Activated CD4-positive, alpha-beta T cell treated with anti-CD3 and anti-CD28 coated beads, Interleukin-2, amount 10 ng/mL, durations not matched to agents 7 days and 5 days (primary cell): ENCODE measurements at regions not wholly inside any gene's neighbourhood (a gene's known extent, or its start where the extent isn't known, plus 50 kb on each side); places are given as distances from the start of the nearest gene placed in this dataset.

ENCODE experiments used
- CTCF ChIA-PET: fragments of 350-600 bp; sonication (Branson Sonifier 250); formaldehyde crosslinking; loops from one replicate; lab custom pipeline; 2021; ENCODE audit warnings: antibody characterized with exemption; lab: Charles Lee
- POLR2A ChIA-PET: fragments of 350-600 bp; sonication (Branson Sonifier 250); formaldehyde crosslinking; loops from one replicate; lab custom pipeline; 2021; ENCODE audit warnings: antibody characterized with exemption; lab: Charles Lee
- DNase-seq: peaks from one replicate; pipeline ENCODE4 v3.0.0-alpha.2; 2020
- H3K27ac Mint-ChIP-seq: one replicate; pipeline ENCODE4 v1.8.0; 2021; ENCODE audit warnings: mild to moderate bottlenecking, moderate library complexity, mixed read lengths
- H3K27me3 Mint-ChIP-seq: one replicate; pipeline ENCODE4 v1.8.0; 2021; ENCODE audit warnings: mixed read lengths
- H3K36me3 Mint-ChIP-seq: one replicate; pipeline ENCODE4 v1.8.0; 2021; ENCODE audit warnings: low read depth, mixed read lengths
- H3K4me1 Mint-ChIP-seq: one replicate; pipeline ENCODE4 v1.8.0; 2021; ENCODE audit warnings: mixed read lengths
- H3K4me3 Mint-ChIP-seq: one replicate; pipeline ENCODE4 v1.8.0; 2021; ENCODE audit warnings: mild to moderate bottlenecking, moderate library complexity, mixed read lengths
- H3K9me3 Mint-ChIP-seq: one replicate; pipeline ENCODE4 v1.8.0; 2021; ENCODE audit warnings: mixed read lengths

DNA sequence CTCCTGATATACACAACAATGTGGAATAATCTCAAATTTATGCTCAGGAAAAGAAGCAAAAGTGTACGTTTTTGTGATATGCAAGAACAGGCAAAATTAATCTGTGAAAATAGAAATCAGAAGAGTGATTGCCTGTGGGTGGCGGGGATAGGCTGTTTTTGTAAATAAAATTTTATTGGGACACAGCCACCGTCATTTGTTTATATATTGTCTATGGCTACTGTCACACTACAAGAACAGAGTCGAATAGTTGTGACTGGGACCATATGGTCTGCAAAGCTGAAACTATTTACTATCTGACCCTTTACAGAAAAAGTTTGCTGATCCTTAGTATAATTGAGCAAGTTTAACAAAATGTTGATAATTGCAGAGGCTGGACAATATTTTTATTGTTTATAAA is 269.5 kb upstream of the HTR2A start:
- Mint-ChIP-seq H3K36me3 (no peaks in the 10 kb centered on the region), H3K4me1 (no peaks in the 10 kb centered on the region), H3K9me3 (no peaks in the 10 kb centered on the region), H3K4me3 (no peak overlapping the region), H3K27ac (no peak overlapping the region), H3K27me3 (peaks cover 2% of the 10 kb centered on the region)
- CTCF ChIA-PET = no interaction called here
- POLR2A ChIA-PET = no interaction called here
- DNase-seq = no peak

DNA sequence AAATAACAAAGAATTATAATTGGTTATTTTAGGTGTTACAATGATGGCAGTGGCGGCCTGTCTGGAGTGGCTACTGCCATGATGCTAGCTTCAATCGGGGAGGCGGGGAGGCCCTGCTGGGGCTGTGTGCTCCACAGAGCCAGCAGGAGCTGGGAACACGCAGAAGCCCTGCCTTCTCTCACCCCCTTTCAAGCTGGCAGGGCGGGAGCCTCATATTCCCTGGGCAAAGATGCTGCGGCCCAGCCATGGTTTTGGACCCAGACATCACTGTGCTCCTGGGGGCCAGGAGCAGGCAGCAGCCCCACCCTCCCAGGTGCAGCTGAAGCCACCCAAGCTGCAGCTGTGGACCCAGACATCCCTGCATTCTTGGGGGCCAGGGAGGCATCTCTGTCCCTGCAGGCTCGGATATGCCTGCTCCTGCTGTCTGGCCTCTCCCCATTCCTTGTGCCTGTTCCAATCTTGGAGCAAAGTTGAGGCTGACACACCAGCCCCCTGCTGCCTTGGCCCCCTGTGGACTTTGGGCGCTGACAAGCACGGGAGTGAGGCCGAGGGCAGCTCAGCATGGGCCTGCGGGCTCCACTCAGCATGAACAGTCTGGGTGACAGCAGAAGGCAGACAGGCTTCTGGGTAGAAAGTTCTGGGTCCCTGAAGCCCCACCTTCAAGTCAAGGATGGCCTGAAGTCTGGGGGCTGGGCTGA is 263.1 kb upstream of the HTR2A start:
- no peak overlapping the region for H3K27ac Mint-ChIP-seq
- H3K27me3 Mint-ChIP-seq = peaks cover 2% of the 10 kb centered on the region
- POLR2A ChIA-PET = no interaction called here
- DNase-seq = no peak
- peaks cover 3% of the 10 kb centered on the region for H3K9me3 Mint-ChIP-seq
- no peak overlapping the region for H3K4me3 Mint-ChIP-seq
- no peaks in the 10 kb centered on the region for H3K4me1 Mint-ChIP-seq
- no peaks in the 10 kb centered on the region for H3K36me3 Mint-ChIP-seq
- CTCF ChIA-PET = interaction anchor here (0.7 kb wide), 1 partner anchor 1608 kb away, joined by 5 read pairs; no protein-coding TSS in a partner anchor

DNA sequence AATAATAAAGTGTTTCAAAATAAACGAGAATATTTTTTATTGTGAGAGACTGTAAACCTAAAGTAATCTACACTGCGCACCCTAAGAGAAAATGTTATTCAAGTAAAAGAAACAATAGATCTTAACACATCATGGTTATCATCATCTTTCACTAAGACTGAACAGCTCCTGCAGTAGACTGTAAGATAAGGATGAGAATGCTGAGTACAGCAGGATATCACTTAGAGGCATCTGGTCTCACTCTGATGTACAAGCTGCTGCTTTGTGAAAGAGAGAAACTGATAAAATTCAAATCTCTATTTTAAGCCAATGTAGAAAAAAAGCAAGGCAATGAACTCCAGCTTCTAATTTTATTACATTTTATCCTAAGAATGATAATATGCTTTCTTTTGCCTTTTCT is 261.7 kb upstream of the HTR2A start:
- Mint-ChIP-seq H3K36me3 (no peaks in the 10 kb centered on the region), H3K27ac (no peak overlapping the region), H3K27me3 (peaks cover 4% of the 10 kb centered on the region), H3K4me1 (no peaks in the 10 kb centered on the region), H3K9me3 (peaks cover 3% of the 10 kb centered on the region), H3K4me3 (no peak overlapping the region)
- DNase-seq = no peak
- CTCF ChIA-PET = no interaction called here
- POLR2A ChIA-PET = no interaction called here

DNA sequence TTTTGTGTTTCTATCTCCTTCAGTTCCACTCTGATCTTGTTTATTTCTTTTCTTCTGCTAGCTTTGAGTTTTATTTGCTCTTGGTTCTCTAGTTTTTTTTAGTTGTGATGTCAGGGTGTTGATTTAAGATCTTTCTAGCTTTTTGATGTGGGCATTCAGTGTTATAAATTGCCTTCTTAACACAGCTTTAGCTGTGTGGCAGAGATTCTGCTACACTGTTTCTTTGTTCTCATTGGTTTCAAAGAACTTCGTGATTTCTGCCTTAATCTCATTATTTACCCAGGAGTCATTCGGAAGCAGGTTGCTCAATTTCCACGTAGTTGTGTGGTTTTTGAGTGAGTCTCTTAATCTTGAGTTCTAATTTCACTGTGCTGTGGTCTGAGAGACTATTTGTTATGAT is 251.7 kb upstream of the HTR2A start:
- Mint-ChIP-seq H3K4me3 (no peak overlapping the region), H3K27me3 (peaks cover 10% of the 10 kb centered on the region), H3K36me3 (no peaks in the 10 kb centered on the region), H3K27ac (no peak overlapping the region), H3K4me1 (peaks cover 2% of the 10 kb centered on the region), H3K9me3 (no peaks in the 10 kb centered on the region)
- CTCF ChIA-PET = no interaction called here
- no peak for DNase-seq
- POLR2A ChIA-PET = no interaction called here

DNA sequence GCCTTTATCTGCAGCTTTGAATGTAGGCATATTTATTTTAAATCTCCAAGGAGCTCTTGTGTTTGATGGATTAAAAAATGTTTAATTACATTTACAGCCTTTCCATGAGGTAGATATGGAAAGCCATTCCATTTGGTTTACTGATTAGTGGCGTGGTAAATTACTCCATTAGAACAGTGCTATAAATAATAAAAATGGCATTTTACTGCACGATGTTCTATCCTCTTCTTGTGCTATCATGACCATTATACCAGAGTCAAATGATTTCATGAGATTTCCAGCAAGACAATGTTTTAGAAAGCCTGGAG is 250.9 kb upstream of the HTR2A start:
- H3K4me1 Mint-ChIP-seq = peaks cover 2% of the 10 kb centered on the region
- no peaks in the 10 kb centered on the region for H3K36me3 Mint-ChIP-seq
- no peaks in the 10 kb centered on the region for H3K9me3 Mint-ChIP-seq
- CTCF ChIA-PET = no interaction called here
- H3K27me3 Mint-ChIP-seq = peaks cover 10% of the 10 kb centered on the region
- DNase-seq = no peak
- no peak overlapping the region for H3K4me3 Mint-ChIP-seq
- POLR2A ChIA-PET = no interaction called here
- H3K27ac Mint-ChIP-seq = no peak overlapping the region

DNA sequence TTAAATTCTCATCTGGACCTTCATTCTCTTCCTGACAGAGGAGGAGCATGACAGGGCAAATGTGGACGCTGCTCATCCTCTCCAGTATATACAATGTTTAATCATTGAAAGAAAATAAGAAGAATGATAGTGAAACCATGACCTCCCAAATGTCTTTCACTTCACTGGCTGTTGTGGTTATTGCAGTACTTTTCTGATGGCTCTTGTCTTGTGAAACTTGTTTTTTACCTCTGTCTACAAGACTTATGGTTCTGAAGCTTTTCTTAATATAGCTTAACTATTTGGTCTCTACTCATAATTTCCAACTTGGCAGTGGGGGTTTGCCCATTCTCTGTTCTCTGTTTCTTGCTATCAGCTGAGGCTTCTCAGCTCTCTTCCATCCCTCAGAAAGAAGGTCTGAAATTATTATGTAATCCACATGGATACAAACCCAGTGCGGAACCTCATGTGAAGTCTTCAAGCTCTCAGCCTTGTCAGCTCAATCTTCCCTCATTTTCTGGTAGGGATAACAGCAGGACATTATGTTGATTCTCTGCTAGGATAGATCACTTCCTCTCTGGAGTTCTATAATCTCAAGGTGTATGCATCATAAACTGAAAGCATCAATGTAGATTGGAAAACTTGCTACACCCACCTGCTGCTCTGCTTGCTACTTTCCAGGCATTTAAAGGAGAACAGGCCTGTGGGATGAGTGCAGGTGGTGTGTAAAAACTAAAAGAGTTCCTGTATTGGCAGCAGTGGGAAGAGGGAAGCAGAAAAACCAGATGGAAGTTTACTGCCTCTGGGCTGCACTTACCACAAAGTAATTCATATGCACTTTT is 250.3 kb upstream of the HTR2A start:
- Mint-ChIP-seq H3K9me3 (no peaks in the 10 kb centered on the region), H3K4me3 (no peak overlapping the region), H3K27ac (no peak overlapping the region), H3K27me3 (peaks cover 8% of the 10 kb centered on the region), H3K4me1 (peaks cover 2% of the 10 kb centered on the region), H3K36me3 (no peaks in the 10 kb centered on the region)
- ChIA-PET POLR2A (no interaction called here), CTCF (no interaction called here)
- no peak for DNase-seq

DNA sequence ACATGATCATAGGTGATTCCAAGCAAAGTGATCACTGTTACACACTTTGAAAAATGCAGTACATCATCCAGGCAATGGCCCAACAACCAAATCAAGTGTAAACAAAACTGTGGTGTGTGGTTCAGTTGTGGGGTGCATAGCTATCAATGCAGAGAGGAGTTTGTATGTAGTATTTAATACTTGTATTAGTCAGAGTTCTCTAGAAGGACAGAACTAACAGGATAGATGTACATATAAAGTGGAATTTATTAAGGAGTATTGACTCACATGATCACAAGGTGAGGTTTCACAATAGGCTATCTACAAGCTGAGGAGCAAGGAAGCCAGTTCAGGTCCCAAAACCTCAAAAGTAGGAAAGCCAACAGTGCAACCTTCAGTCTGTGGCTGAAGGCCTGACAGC is 249.3 kb upstream of the HTR2A start:
- H3K4me1 Mint-ChIP-seq = peaks cover 2% of the 10 kb centered on the region
- CTCF ChIA-PET = no interaction called here

DNA sequence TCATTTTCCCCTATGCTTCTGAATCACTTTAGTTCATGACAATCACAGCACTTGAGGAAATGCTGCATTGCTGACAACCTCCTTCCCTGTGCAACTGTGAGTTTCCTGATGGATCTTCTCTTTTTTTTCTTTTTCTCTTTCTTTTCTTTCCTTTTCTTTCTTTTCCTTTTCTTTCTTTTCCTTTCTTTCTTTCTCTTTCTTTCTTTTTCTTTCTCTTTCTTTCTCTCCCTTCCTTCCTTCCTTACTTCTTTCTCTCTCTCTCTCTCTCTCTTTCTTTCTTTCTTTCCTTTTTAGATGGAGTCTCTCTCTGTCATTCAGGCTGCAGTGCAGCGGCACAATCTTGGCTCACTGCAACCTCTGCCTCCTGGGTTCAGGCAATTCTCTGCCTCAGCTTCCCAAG is 247.9 kb upstream of the HTR2A start:
- Mint-ChIP-seq H3K9me3 (no peaks in the 10 kb centered on the region), H3K4me3 (no peak overlapping the region), H3K27me3 (peaks cover 12% of the 10 kb centered on the region), H3K4me1 (peaks cover 2% of the 10 kb centered on the region), H3K36me3 (no peaks in the 10 kb centered on the region), H3K27ac (no peak overlapping the region)
- DNase-seq = no peak
- ChIA-PET CTCF (no interaction called here), POLR2A (no interaction called here)

More for the DNA sequence above, 249.3 kb upstream of the HTR2A start:
- Mint-ChIP-seq H3K27ac (no peak overlapping the region), H3K9me3 (no peaks in the 10 kb centered on the region), H3K36me3 (no peaks in the 10 kb centered on the region), H3K4me3 (no peak overlapping the region), H3K27me3 (peaks cover 12% of the 10 kb centered on the region)
- DNase-seq = no peak
- POLR2A ChIA-PET = no interaction called here

DNA sequence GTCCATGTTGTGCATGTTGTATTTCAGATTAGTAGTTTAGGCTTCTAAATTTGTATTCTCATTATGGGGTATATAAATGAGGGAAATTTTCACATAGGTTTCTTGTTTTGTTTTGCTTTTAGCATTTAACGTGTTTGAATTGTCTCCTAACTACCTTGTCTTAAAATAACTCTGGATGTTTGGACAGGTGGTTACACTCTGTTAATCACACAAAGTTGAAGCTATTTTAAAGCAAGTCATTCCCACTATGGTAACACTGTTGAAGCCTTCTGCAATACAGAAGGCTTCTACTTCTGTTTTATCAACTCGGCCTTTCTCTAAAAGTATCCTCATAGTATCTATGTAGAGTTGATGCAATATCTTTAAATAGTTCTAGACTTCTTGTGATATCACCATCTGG is 245.3 kb upstream of the HTR2A start:
- H3K36me3 Mint-ChIP-seq = no peaks in the 10 kb centered on the region
- peaks cover 6% of the 10 kb centered on the region for H3K27me3 Mint-ChIP-seq
- no peaks in the 10 kb centered on the region for H3K9me3 Mint-ChIP-seq
- CTCF ChIA-PET = no interaction called here
- no peak overlapping the region for H3K4me3 Mint-ChIP-seq
- H3K4me1 Mint-ChIP-seq = peaks cover 1% of the 10 kb centered on the region
- DNase-seq = no peak
- POLR2A ChIA-PET = no interaction called here
- no peak overlapping the region for H3K27ac Mint-ChIP-seq

DNA sequence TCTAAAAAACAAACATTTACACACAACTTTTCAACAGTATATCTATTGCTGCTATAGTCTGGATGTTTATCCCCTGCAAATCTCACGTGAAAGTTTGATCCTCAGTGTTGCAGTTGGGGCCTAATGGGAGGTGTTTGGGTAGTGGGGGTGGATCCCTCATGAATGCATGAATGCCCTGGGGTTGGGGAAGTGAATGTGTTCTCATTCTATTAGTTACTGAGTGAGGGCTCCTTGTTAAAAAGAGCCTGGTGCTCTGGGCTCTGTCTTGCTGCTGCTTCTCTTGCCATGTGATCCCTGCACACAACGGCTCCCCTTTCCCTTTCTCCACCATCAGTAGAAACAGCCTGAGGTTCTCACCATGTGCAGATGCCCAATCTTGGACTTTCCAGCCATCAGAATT is 242.7 kb upstream of the HTR2A start:
- H3K4me3 Mint-ChIP-seq = no peak overlapping the region
- DNase-seq = no peak
- no peak overlapping the region for H3K27ac Mint-ChIP-seq
- H3K4me1 Mint-ChIP-seq = no peaks in the 10 kb centered on the region
- peaks cover 6% of the 10 kb centered on the region for H3K27me3 Mint-ChIP-seq
- ChIA-PET CTCF (no interaction called here), POLR2A (no interaction called here)
- no peaks in the 10 kb centered on the region for H3K9me3 Mint-ChIP-seq
- H3K36me3 Mint-ChIP-seq = no peaks in the 10 kb centered on the region

DNA sequence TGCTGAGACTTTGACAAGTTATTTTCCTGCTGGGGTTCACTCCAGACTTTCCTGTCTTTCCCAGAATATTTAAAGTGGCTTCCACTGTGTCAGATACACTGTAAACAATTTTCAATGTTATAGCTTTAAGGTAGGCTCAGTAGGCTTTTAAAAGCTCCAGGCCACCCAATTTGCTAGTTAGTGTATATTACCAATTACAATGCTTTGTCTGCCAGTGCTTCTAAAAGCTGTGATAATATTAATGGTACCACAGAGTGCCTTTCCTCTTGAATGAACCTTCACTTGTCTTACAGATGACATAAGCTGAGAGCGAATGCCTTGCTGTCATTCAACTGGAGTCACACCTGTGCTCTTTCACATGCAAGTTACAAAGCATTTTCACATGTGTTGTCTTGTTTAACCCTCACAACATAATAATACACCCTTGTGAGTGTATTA is 239.7 kb upstream of the HTR2A start:
- DNase-seq = no peak
- H3K36me3 Mint-ChIP-seq = no peaks in the 10 kb centered on the region
- no peak overlapping the region for H3K4me3 Mint-ChIP-seq
- H3K4me1 Mint-ChIP-seq = no peaks in the 10 kb centered on the region
- ChIA-PET CTCF (no interaction called here), POLR2A (no interaction called here)
- H3K27me3 Mint-ChIP-seq = peaks cover 7% of the 10 kb centered on the region
- H3K27ac Mint-ChIP-seq = no peak overlapping the region
- no peaks in the 10 kb centered on the region for H3K9me3 Mint-ChIP-seq

DNA sequence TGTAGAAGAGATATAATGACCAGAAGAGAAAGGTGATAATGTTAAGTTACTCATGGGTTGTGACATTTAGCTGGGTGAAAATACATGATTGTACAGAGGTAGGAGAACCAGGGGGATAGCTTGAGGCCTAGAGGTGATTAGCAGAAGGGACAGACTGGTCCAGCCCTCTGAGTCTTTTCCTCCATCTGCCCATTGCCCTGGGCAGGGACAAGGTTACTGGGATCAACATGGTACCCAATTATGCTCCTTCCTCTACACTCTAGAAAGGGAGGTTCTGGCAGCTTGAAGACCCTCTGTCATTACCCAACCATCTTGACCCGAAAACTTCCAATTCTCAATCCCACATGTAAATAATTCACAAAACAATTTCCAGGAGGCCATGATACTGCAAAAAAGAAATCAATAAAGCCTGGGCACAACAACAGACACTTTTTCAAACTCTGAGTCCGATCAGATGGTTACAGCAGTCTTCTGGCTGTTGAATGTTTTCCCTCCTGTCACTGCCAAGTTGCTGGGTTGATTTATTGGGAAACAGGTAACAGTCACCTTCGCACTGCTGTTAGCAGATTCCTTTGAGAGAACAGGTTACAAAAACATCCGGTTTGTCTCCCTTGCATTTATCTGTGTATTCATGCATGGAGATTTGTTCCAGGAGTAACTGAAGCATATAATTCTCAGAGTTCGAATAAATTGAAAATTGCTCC is 239.1 kb upstream of the HTR2A start:
- CTCF ChIA-PET = no interaction called here
- no peak overlapping the region for H3K27ac Mint-ChIP-seq
- H3K36me3 Mint-ChIP-seq = no peaks in the 10 kb centered on the region
- H3K27me3 Mint-ChIP-seq = peaks cover 3% of the 10 kb centered on the region
- H3K4me1 Mint-ChIP-seq = no peaks in the 10 kb centered on the region
- H3K4me3 Mint-ChIP-seq = no peak overlapping the region
- POLR2A ChIA-PET = interaction anchor here (0.6 kb wide), 1 partner anchor 1821 kb away, joined by 3 read pairs; no protein-coding TSS in a partner anchor
- no peak for DNase-seq
- H3K9me3 Mint-ChIP-seq = no peaks in the 10 kb centered on the region

DNA sequence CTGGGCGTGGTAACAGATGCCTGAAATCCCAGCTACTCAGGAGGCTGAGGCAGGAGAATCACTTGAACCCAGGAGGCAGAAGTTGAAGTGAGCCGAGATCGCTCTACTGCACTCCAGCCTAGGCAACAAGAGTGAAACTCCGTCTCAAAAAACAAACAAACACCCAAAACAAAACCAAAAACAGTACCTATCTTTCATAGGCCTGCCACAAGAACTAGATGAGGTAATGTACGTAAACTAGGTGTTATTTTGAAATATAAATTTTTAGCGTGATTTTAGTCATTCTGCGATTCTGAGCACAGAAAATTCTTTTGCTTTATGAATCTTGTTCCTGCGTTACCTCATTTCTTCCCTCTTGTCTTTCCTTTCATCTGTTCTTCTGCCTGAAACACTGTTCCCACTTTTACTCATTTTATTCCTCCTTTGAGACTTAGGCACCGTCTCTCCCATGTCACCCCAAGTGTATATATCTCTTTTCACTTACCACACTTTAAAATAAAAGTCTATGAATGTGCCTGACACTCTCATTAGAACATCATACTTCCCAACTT is 238.2 kb upstream of the HTR2A start:
- Mint-ChIP-seq H3K4me3 (no peak overlapping the region), H3K36me3 (no peaks in the 10 kb centered on the region), H3K9me3 (no peaks in the 10 kb centered on the region), H3K4me1 (no peaks in the 10 kb centered on the region), H3K27ac (no peak overlapping the region), H3K27me3 (peaks cover 3% of the 10 kb centered on the region)
- CTCF ChIA-PET = no interaction called here
- DNase-seq = no peak
- POLR2A ChIA-PET = no interaction called here
